Loucy (cell line): ENCODE measurements at regions not wholly inside any gene's neighbourhood (a gene's known extent, or its start where the extent isn't known, plus 50 kb on each side); places are given as distances from the start of the nearest gene placed in this dataset.

Experiments used
- H2AFZ ChIP-seq: fragments of 200-600 bp; sonication (generic); 2 replicates; pipeline ENCODE4 v1.6.0; 2016; ENCODE audit warnings: antibody characterized with exemption, mild to moderate bottlenecking, low read length, moderate library complexity
- H3F3A ChIP-seq: fragments of 200-600 bp; 2 replicates; pipeline ENCODE4 v1.6.0; 2016; ENCODE audit warnings: antibody characterized with exemption, low read depth, mild to moderate bottlenecking
- H3K27me3 ChIP-seq: fragments of 200-600 bp; sonication (generic); 2 replicates; pipeline ENCODE4 v1.6.1; 2014; ENCODE audit warnings: low read length, mild to moderate bottlenecking; ENCODE audit not compliant: insufficient read depth, poor library complexity, severe bottlenecking
- H3K36me3 ChIP-seq: fragments of 200-600 bp; sonication (generic); 2 replicates; pipeline ENCODE4 v1.6.1; 2016; ENCODE audit warnings: low read length; ENCODE audit not compliant: insufficient read depth
- H3K4me1 ChIP-seq: fragments of 200-600 bp; sonication (generic); 2 replicates; pipeline ENCODE4 v1.5.1; 2014; ENCODE audit warnings: low read length, mild to moderate bottlenecking; ENCODE audit not compliant: insufficient read depth, poor library complexity, severe bottlenecking
- H3K4me2 ChIP-seq: fragments of 200-600 bp; sonication (generic); 2 replicates; pipeline ENCODE4 v1.6.0; 2014; ENCODE audit warnings: antibody characterized with exemption, low read length, low read depth, mild to moderate bottlenecking; ENCODE audit not compliant: poor library complexity, severe bottlenecking
- H3K4me3 ChIP-seq: fragments of 200-600 bp; sonication (generic); 2 replicates; pipeline ENCODE4 v1.5.1; 2014; ENCODE audit warnings: low read length, mild to moderate bottlenecking, mixed read lengths; ENCODE audit not compliant: poor library complexity, severe bottlenecking
- H3K79me2 ChIP-seq: fragments of 200-600 bp; sonication (generic); 2 replicates; pipeline ENCODE4 v1.6.1; 2014; ENCODE audit warnings: low read length; ENCODE audit not compliant: insufficient read depth
- H3K9ac ChIP-seq: fragments of 200-600 bp; sonication (generic); 2 replicates; pipeline ENCODE4 v1.6.0; 2014; ENCODE audit warnings: mild to moderate bottlenecking, low read depth, low read length, moderate library complexity; ENCODE audit not compliant: poor library complexity, severe bottlenecking
- H3K9me2 ChIP-seq: fragments of 200-600 bp; sonication (generic); replicated peaks from 2 replicates; pipeline ENCODE4 v1.6.1; 2016; ENCODE audit warnings: low read depth, low read length, mixed read lengths
- H3K9me3 ChIP-seq: fragments of 200-600 bp; sonication (generic); 2 replicates; pipeline ENCODE4 v1.6.1; 2014; ENCODE audit warnings: mild to moderate bottlenecking, antibody characterized with exemption, low read length, low read depth; ENCODE audit not compliant: insufficient read depth
- H4K20me1 ChIP-seq: fragments of 200-600 bp; sonication (generic); 2 replicates; pipeline ENCODE4 v1.6.0; 2014; ENCODE audit warnings: antibody characterized with exemption, low read length, mild to moderate bottlenecking; ENCODE audit not compliant: insufficient read depth, poor library complexity, severe bottlenecking
- CTCF ChIP-seq: fragments of 200-600 bp; sonication (generic); conservative IDR thresholded peaks from 2 replicates; pipeline ENCODE4 v1.5.1; 2014; ENCODE audit warnings: mild to moderate bottlenecking, antibody characterized with exemption, low read length
- EZH2phosphoT487 ChIP-seq: fragments of 200-600 bp; IDR thresholded peaks from 2 replicates; pipeline ENCODE4 v1.6.1; 2018; ENCODE audit warnings: antibody characterized with exemption, mild to moderate bottlenecking, moderate library complexity, borderline replicate concordance

- Histone ChIP-seq H2AFZ (no peak overlapping the region), H3K27me3 (no peaks in the 10 kb centered on the region), H3K4me3 (no peak overlapping the region), H3K9me2 (no peaks in the 10 kb centered on the region), H3K79me2 (no peaks in the 10 kb centered on the region), H3K9me3 (peaks cover 13% of the 10 kb centered on the region; the same call in 1 of the 2 replicates), H3K36me3 (no peaks in the 10 kb centered on the region), H3K4me2 (no peak overlapping the region), H3F3A (no peaks in the 10 kb centered on the region), H3K9ac (no peak overlapping the region), H3K4me1 (no peaks in the 10 kb centered on the region), H4K20me1 (no peaks in the 10 kb centered on the region)
- TF ChIP-seq EZH2phosphoT487 = no peak
- no peak for TF ChIP-seq CTCF
Observed at GRCh38 chr2:239532859-239533258, 132.0 kb upstream of the HDAC4 start.

- Histone ChIP-seq H2AFZ (no peak overlapping the region), H3F3A (no peaks in the 10 kb centered on the region), H3K9me2 (no peaks in the 10 kb centered on the region), H3K79me2 (no peaks in the 10 kb centered on the region), H3K9me3 (peaks cover 13% of the 10 kb centered on the region; the same call in 1 of the 2 replicates), H3K4me2 (no peak overlapping the region), H3K36me3 (no peaks in the 10 kb centered on the region), H3K4me3 (no peak overlapping the region), H3K9ac (no peak overlapping the region), H4K20me1 (no peaks in the 10 kb centered on the region), H3K4me1 (no peaks in the 10 kb centered on the region), H3K27me3 (no peaks in the 10 kb centered on the region)
- no peak for TF ChIP-seq CTCF
- TF ChIP-seq EZH2phosphoT487 = no peak
Observed at GRCh38 chr2:239532250-239532649, 131.4 kb upstream of the HDAC4 start.

GRCh38 chr2:239531456-239532241 is 130.8 kb upstream of the HDAC4 start:
- TF ChIP-seq EZH2phosphoT487 (no peak), CTCF (no peak)
- no peaks in the 10 kb centered on the region for H3K79me2 ChIP-seq
- peaks cover 14% of the 10 kb centered on the region; the same call in 1 of the 2 replicates for H3K9me3 ChIP-seq
- H3K9me2 ChIP-seq = no peaks in the 10 kb centered on the region
- no peaks in the 10 kb centered on the region for H3K4me1 ChIP-seq
- no peaks in the 10 kb centered on the region for H4K20me1 ChIP-seq
- H3K27me3 ChIP-seq = no peaks in the 10 kb centered on the region
- H3K4me3 ChIP-seq = no peak overlapping the region
- H3K36me3 ChIP-seq = no peaks in the 10 kb centered on the region
- H3K4me2 ChIP-seq = no peak overlapping the region
- H2AFZ ChIP-seq = no peak overlapping the region
- no peak overlapping the region for H3K9ac ChIP-seq
- H3F3A ChIP-seq = no peaks in the 10 kb centered on the region
